Hepatocyte (in vitro differentiated cells): ENCODE measurements at regions not wholly inside any gene's neighbourhood (a gene's known extent, or its start where the extent isn't known, plus 50 kb on each side); places are given as distances from the start of the nearest gene placed in this dataset.

ENCODE experiments used
- DNase-seq: peaks from one replicate; pipeline ENCODE4 v3.0.0-alpha.2; 2016; ENCODE audit warnings: low spot score
- H2AFZ ChIP-seq: fragments of 200-600 bp; sonication (generic); 2 replicates; pipeline ENCODE4 v1.6.0; 2016; ENCODE audit warnings: antibody characterized with exemption, mild to moderate bottlenecking
- H3K27ac ChIP-seq: fragments of 200-600 bp; sonication (generic); 2 replicates; pipeline ENCODE4 v1.5.1; 2016; ENCODE audit warnings: mild to moderate bottlenecking
- H3K27me3 ChIP-seq: fragments of 200-600 bp; sonication (generic); 2 replicates; pipeline ENCODE4 v1.6.1; 2016
- H3K36me3 ChIP-seq: fragments of 200-600 bp; sonication (generic); replicated peaks from 2 replicates; pipeline ENCODE4 v1.5.1; 2016; ENCODE audit warnings: low read depth; ENCODE audit not compliant: insufficient read depth
- H3K4me1 ChIP-seq: fragments of 200-600 bp; sonication (generic); 2 replicates; pipeline ENCODE4 v1.5.1; 2016; ENCODE audit warnings: mild to moderate bottlenecking, moderate library complexity; ENCODE audit not compliant: insufficient read depth
- H3K4me2 ChIP-seq: fragments of 200-600 bp; sonication (generic); 2 replicates; pipeline ENCODE4 v1.6.0; 2016
- H3K4me3 ChIP-seq: fragments of 200-600 bp; sonication (generic); 2 replicates; pipeline ENCODE4 v1.5.1; 2016; ENCODE audit warnings: mild to moderate bottlenecking
- H3K79me2 ChIP-seq: fragments of 200-600 bp; sonication (generic); 2 replicates; pipeline ENCODE4 v1.6.0; 2017; ENCODE audit warnings: mild to moderate bottlenecking
- H3K9me2 ChIP-seq: fragments of 200-600 bp; sonication (generic); replicated peaks from 2 replicates; pipeline ENCODE4 v1.6.0; 2017; ENCODE audit warnings: mild to moderate bottlenecking; ENCODE audit not compliant: insufficient read depth
- H3K9me3 ChIP-seq: fragments of 200-600 bp; sonication (generic); 2 replicates; pipeline ENCODE4 v1.5.1; 2016; ENCODE audit warnings: low read depth, mild to moderate bottlenecking
- H4K20me1 ChIP-seq: fragments of 200-600 bp; sonication (generic); 2 replicates; pipeline ENCODE4 v1.6.0; 2016; ENCODE audit warnings: mild to moderate bottlenecking; ENCODE audit not compliant: insufficient read depth, poor library complexity, severe bottlenecking
- CTCF ChIP-seq: fragments of 200-600 bp; sonication (generic); IDR thresholded peaks from 2 replicates; pipeline ENCODE4 v1.5.1; 2016; ENCODE audit warnings: antibody characterized with exemption, mild to moderate bottlenecking; ENCODE audit not compliant: poor library complexity
- EZH2 ChIP-seq: fragments of 200-600 bp; sonication (generic); IDR thresholded peaks from 2 replicates; pipeline ENCODE4 v1.6.1; 2016; ENCODE audit warnings: antibody characterized with exemption, mild to moderate bottlenecking, borderline replicate concordance
- EZH2phosphoT487 ChIP-seq: fragments of 200-600 bp; sonication (generic); IDR thresholded peaks from one replicate; pipeline ENCODE4 v1.6.1; 2018; ENCODE audit warnings: antibody characterized with exemption, mild to moderate bottlenecking, low read depth, moderate library complexity; ENCODE audit not compliant: unreplicated experiment, severe bottlenecking
- WGBS: methylation state at CpG from one replicate; pipeline ENCODE4 v1.1.6; 2016; ENCODE audit warnings: low lambda C conversion rate; ENCODE audit errors: missing lambda C conversion rate; 5-methylcytosine and 5-hydroxymethylcytosine counted together

DNA sequence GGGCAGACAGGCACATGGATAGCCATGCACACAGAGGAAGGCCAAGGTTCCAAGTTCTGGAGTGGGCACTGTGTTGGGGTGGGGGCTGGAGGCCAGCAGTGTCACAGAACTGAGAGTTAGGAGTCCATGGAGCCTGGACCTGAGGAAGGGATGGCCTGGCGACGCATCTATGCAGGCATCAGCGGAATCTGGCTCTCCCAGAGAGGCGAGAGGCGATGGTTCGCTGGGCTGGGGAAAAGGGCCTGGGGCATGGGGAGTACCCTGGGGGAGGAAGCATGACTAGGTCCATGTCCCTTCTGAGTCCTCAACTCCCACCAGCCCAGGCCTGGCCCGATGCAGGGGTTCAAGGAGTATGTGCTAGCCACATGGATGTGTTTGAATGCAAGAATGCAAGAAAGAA, 192.8 kb upstream of the LINGO1 start:
- H2AFZ ChIP-seq = no peak overlapping the region
- H3K4me2 ChIP-seq = no peak overlapping the region
- H3K9me2 ChIP-seq = no peaks in the 10 kb centered on the region
- no peaks in the 10 kb centered on the region for H3K79me2 ChIP-seq
- 78% methylated on average over 7 of the region's 7 CpGs for WGBS
- no peaks in the 10 kb centered on the region for H3K9me3 ChIP-seq
- no peaks in the 10 kb centered on the region for H3K36me3 ChIP-seq
- no peaks in the 10 kb centered on the region for H3K4me1 ChIP-seq
- no peak for DNase-seq
- H4K20me1 ChIP-seq = no peaks in the 10 kb centered on the region
- H3K4me3 ChIP-seq = no peak overlapping the region
- peaks cover 8% of the 10 kb centered on the region for H3K27me3 ChIP-seq
- no peak overlapping the region for H3K27ac ChIP-seq
- TF ChIP-seq EZH2phosphoT487 (no peak), EZH2 (no peak), CTCF (no peak)

DNA sequence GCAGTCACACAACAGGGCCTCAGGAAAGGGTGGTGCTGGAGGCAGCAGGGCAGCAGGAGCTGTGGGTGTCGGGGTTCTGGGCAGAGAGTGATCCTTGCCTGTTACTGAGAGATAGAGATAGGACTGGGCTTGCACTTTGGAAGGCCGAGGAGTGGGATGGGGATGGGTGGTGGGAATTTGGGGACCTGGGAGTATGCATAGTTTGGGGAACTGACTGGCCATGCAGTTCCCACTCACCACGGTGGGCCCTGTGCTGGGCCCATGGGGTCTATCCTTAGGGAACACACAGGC, 192.5 kb upstream of the LINGO1 start:
- no peak overlapping the region for H3K4me3 ChIP-seq
- no peak for DNase-seq
- WGBS = 94% methylated on average over 3 of the region's 3 CpGs
- TF ChIP-seq EZH2phosphoT487 (no peak), EZH2 (no peak), CTCF (no peak)
- no peaks in the 10 kb centered on the region for H3K4me1 ChIP-seq
- H3K79me2 ChIP-seq = no peaks in the 10 kb centered on the region
- H3K9me3 ChIP-seq = no peaks in the 10 kb centered on the region
- no peak overlapping the region for H3K27ac ChIP-seq
- H2AFZ ChIP-seq = no peak overlapping the region
- no peaks in the 10 kb centered on the region for H4K20me1 ChIP-seq
- H3K9me2 ChIP-seq = no peaks in the 10 kb centered on the region
- no peak overlapping the region for H3K4me2 ChIP-seq
- H3K36me3 ChIP-seq = no peaks in the 10 kb centered on the region
- peaks cover 12% of the 10 kb centered on the region for H3K27me3 ChIP-seq

DNA sequence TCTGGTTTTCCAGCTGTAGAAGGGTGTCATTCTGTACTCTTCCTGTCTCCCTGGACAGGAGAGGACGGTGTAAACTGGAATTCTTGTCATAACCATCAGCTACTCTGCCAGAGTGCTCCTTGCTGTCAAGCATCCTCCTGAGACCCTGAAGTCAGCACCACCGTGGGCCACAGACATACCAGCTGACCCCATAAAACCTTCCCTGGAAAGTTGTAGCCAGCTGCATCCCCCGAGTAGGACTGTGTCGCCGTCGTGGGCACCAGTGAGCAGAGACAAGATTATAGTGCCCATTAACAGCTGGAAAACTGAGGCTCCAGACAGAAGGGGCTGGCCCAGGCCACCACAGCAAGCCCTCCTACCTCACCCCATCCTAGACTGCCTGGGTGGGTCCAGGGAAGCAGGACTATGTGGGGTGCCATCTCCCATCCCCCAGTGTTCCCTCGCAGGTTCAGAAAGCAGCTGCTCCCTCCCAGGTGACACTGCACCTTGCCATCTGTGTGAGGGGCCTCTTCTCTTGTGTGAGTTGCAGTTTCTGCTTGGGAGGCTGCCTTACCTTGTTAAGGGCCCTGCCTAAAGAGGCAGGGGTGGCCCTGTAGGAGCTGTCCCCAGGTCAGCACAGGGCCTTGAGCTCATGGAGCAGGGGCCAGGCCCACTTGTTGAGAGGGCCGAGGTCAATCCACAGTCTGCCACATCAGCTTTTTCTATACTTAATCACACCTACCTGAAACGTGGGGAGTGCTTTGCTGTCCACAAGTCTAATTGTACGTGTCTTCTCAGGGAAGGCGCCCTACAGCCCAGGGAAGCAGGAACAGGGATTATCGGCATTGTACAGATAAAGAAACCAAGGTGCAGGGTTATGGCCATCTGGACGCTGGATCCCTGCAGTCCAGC, 191.9 kb upstream of the LINGO1 start:
- H3K27ac ChIP-seq = no peak overlapping the region
- no peak for DNase-seq
- WGBS = 74% methylated on average over 13 of the region's 13 CpGs

More for the DNA sequence above, 191.9 kb upstream of the LINGO1 start:
- Histone ChIP-seq H3K9me3 (no peaks in the 10 kb centered on the region), H3K4me2 (no peak overlapping the region), H3K4me3 (no peak overlapping the region), H2AFZ (no peak overlapping the region), H3K36me3 (no peaks in the 10 kb centered on the region), H3K27me3 (peaks cover 17% of the 10 kb centered on the region), H3K4me1 (no peaks in the 10 kb centered on the region), H3K79me2 (no peaks in the 10 kb centered on the region), H3K9me2 (no peaks in the 10 kb centered on the region), H4K20me1 (no peaks in the 10 kb centered on the region)
- TF ChIP-seq EZH2phosphoT487 (no peak), CTCF (no peak), EZH2 (no peak)
